Erythroblast (primary cell): ENCODE measurements at regions not wholly inside any gene's neighbourhood (a gene's known extent, or its start where the extent isn't known, plus 50 kb on each side); places are given as distances from the start of the nearest gene placed in this dataset.

Experiments used
- GATA1 ChIP-seq: IDR thresholded peaks from 2 replicates; pipeline ENCODE4 v1.6.1; 2011; ENCODE audit warnings: low read depth, mild to moderate bottlenecking, control low read depth, low read length, moderate library complexity
- POLR2A ChIP-seq: IDR thresholded peaks from 2 replicates; pipeline ENCODE4 v1.6.1; 2011; ENCODE audit warnings: mild to moderate bottlenecking, low read length

DNA sequence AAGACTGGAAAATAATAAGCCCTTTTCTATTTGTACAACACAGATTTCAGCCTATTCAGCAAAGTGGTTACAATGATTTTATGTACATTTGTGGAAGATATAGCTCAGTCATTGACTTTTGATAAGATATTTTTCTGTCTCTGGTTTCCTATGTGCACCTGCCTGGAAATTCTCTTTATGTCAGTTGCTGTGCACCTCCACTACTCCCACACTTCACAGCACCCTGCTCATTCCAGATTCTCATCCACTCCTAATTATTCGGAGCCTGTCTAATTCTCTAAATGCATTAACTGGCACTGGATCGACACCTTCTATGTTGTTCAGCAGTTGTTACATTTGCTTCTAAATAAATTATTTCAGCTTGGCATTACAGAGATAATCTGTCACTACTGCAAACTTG, 275.1 kb upstream of the RND3 start:
- TF ChIP-seq POLR2A (no peak), GATA1 (no peak)
